NCI-H2029 (cell line): ENCODE measurements at regions not wholly inside any gene's neighbourhood (a gene's known extent, or its start where the extent isn't known, plus 50 kb on each side); places are given as distances from the start of the nearest gene placed in this dataset.
A peak's percentile ranks its signal among the peaks of the same experiment; 100 is the strongest.
"Not testable (repeated sequence)": the region's sequence is repeated elsewhere in the genome, so short reads cannot be mapped to it uniquely, and the experiment has no call there.

Experiments used
- DNase-seq: peaks from one replicate; lab custom pipeline; 2025; lab: John Stamatoyannopoulos, UW

DNA sequence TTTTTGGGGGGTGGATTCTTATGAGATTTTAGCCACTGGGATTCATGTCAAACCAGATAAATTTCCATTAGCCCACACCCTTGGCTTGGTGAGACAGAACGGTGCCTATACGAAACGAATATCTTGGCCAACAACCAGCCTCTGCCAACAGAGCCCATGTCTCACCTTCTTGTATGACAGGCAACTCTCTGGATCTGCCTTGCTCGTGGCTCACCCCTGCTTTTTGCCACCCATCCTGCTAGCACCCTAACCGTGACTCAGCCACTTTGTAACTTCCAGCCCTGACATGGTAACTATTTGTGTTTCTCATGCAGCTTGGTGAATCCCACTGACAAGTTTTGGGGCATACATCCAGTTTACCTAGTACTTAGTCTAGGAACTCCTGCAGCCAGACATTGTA lies 457.0 kb downstream of the SPATA31D1 start:
- no peak for DNase-seq

DNA sequence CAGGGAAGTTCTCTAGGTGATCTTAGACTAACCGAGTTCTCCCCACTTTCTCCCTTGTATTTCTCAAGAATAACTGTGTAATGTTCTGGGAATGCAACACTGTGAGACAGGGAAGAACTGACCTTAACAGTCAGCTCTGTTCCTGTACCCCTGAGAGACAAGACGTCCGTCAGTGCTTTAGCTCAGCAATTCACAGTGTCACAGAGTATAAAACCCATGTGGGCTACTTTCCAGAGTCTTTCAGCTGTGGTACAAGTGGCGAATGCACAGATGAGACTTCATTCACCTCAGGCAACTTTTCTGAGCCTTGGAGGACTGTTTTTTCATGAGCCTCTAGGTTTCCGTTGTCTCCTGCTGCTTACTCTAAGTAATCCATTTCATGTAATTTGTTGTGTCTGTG lies 458.8 kb downstream of the SPATA31D1 start:
- DNase-seq, result no peak

DNA sequence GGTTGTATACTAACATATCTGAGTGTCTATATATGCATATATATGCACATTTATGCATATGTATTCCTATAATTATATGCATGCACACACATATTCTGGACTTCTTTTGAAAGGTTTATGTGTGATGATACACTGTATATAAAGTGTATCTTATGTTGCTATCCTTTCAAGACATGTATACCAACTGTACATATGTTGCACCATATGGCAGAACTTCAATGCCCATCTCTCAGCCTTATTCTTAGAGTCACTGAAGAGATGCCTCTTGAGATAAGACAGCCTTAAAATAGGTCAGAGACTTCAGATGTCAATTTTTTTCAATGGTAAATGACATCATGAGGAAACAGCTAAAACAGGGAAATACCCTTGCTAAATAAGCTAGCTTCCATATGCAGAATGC lies 461.4 kb downstream of the SPATA31D1 start:
- DNase-seq, result no peak

DNA sequence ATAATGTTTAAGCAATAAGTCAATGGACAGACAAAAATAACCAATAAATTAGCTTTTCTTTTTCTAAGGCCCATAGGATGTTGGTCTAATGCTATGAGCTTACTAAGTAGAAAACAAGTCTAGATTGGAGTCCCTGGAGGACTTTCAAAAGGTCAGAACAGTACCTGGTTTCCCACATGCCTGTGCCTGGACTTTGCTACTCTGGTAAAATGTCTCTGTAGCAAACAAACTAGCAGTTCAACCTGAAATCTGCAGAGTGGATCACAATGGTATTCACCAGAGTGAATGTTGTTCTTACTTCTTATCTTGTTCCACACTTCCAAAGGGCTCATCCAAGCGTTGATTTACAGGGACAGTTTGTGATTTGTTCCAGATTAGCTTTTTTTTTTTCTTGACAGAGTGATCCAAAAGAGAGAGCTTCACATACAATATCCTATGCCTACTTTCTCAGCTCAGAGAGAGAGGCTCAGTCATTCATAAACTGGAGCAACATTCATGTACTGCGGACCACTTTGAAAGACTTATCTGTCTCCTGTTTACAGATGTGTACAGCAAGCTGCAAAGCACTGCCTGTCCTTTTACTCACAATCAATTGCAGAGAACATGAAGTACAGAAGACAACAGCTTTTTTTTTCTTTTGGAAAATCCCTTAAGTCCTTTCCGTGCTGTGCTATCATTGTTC lies 466.1 kb downstream of the SPATA31D1 start:
- DNase-seq, result no peak

DNA sequence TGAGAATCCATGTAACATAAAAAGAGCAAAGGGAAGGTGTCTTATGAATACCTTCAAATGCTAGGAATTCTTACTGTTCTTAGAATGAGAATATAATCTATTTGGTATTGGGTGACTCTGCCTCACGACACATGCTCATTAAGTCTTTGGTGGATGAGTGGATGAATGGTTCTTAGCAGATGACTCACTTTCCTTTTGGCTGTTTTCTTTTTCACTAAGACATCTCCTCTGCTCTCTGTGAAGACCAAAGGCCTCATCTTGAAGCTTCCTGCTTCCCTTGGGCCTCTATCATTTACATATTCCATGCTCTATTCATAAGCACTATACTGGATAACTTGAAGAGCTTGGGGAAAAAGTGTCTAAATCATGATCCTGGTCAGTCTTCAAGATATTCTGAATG lies 468.1 kb downstream of the SPATA31D1 start:
- DNase-seq, result no peak

DNA sequence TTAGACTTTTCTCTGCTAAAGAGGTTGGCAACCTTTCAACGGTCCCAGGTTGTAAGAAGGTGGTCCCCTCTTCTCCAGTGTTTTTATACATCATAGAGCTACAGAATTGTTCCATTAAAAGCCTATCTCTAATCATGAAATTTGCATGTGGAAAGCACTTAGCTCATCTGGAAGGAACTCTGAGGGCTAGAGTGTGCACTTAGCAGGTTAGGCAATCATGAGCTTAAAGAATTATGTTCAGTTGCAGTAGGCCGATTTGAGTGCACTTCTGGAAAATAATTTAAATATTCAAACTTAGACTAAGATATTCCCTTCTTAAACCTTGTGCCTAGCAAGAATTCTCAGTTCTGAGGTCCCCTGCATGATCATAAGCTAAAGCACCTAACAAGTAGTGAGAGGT lies 468.7 kb downstream of the SPATA31D1 start:
- no peak for DNase-seq

DNA sequence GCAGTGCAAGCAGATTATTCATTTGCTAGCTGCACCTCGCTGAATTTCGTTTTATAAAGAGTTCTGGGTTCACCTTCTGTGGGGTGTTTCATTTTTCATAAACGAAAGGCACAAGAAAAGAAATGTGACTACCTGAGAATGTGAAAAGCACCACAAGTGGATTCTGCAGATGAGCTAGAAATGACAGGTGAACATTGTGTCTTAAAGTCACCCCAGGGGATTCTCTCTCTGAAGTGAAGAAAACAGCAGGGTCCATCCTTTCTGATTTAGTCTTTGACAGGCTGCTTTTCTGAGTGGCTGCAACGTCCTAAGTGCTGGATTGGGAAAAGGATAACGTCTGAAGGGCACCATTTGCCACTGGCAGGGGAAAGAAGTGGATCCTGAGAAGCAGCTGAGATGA lies 469.3 kb downstream of the SPATA31D1 start:
- DNase-seq, result no peak

GRCh38 chr9:82458296-82458695 lies 469.7 kb downstream of the SPATA31D1 start:
- DNase-seq, result no peak

DNA sequence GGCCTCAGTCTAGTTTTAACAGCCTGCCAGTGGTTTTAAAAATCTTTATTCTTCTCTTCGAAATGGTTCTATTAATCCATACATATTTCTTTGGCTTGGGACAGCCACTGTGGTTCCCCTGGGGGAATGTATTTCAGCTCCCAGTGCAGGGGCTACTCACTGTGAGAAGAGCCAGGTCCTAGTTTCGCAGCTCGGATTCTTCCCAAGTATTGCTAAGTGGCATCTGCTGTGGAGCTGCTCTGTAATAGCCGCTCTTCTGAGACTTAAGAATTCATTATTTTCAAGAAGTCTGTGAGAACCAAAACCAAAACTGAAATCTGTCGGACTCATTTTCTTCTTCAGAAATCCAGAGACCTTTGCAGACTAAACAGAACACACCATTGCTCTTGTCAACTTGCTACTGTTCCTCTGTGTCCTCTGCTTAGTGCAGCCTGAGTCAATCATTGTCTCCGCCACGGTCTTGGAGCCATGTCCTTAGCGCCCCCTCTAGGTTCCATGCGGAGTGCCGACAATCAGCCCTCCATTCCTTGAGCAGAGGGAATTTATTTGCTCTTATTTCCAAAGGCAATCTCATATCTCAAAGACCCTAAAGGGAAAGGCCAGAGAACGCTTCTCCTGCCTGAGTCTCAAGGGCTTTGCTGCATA lies 478.2 kb downstream of the SPATA31D1 start:
- no peak for DNase-seq

- DNase-seq, result no peak
Observed at GRCh38 chr9:82467436-82467835, 478.9 kb downstream of the SPATA31D1 start.

GRCh38 chr9:82474235-82474634 lies 485.7 kb downstream of the SPATA31D1 start:
- no peak for DNase-seq

DNA sequence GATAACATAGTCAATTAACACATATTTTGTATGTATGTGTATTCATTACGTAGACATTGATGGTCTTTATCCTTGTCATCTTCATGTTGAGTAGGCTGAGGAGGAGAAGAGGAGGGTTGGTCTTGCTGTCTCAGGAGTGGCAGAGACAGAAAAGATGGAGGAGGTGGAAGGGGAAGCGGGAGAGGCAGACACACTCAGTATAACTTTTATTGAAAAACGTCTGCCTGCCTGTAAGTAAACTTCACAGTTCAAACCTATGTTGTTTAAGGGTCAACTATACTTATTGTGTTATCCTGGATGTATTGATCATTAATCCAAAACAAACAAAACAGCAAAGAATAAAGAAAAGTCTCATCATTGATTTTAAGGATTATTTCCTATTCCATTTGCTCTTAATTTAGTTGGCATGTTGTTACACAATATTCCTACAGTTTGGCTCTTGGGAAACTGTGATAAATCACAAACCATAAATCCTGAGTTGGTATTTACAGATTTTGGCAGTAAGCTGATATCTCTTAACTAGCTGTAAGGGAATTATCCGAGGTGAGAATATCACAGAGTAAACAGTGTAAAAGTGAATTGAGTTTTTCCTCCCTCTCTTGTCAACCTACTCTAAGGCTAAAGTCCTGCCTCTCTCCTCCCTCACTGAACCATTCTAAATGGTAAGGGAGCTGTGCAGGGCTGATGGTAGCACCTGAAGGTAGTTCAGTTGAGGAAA lies 487.2 kb downstream of the SPATA31D1 start:
- DNase-seq, result no peak

DNA sequence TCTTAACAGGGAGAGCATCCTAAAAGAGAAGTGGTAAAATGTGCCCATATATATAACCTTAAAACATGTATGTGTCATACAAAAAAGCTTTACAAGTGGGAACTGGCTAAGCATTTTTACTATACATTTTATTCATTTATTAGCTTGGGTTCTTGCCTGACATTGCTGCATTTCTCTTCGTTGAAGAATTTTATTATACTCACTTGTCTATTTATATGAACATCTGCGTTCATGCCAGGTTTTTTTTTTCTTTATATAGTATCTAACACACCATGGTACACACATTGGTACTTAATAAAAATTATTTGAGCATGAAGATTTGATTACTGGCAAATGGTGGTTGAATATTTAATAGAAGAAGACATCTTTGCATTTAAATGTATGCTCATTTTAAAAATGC lies 492.3 kb downstream of the SPATA31D1 start:
- no peak for DNase-seq

GRCh38 chr9:82487935-82488312 lies 499.4 kb downstream of the SPATA31D1 start:
- no peak for DNase-seq

GRCh38 chr9:82488313-82489200 lies 500.0 kb downstream of the SPATA31D1 start:
- peak; percentile 24 for DNase-seq

DNA sequence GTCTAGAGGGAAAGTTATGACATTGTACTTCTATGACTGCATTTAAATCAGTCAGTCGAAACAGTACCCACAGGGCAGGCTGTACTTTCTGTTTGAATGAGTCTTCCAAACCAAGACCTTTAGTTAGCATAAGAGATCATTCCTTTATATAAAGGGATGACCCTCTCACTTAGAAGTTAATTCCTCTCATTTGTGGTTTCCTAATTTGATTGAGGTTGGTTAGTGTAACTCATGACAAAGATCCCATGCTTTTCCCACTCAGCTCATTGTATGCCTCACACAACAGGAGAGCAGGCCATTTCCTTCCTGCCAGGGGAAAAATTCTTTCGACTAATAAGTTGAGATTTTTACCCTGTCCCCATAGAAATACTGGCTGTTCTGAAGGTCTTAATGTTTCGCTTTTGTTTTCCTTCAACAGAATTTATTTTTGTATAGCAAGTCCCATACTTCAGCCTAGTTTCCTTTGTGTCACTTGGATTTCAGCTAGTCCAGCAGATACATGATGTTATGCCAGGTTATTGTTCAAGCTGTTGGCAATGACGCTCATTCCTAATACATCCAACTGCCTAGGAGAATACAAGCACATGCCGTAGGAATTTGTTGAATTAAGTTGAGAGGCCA lies 500.7 kb downstream of the SPATA31D1 start:
- no peak for DNase-seq

GRCh38 chr9:82490019-82490499 lies 501.5 kb downstream of the SPATA31D1 start:
- no peak for DNase-seq

- not testable (repeated sequence) for DNase-seq
Observed at GRCh38 chr9:82490821-82491220, 502.2 kb downstream of the SPATA31D1 start.

GRCh38 chr9:82491604-82492003 lies 503.0 kb downstream of the SPATA31D1 start:
- DNase-seq, result no peak

DNA sequence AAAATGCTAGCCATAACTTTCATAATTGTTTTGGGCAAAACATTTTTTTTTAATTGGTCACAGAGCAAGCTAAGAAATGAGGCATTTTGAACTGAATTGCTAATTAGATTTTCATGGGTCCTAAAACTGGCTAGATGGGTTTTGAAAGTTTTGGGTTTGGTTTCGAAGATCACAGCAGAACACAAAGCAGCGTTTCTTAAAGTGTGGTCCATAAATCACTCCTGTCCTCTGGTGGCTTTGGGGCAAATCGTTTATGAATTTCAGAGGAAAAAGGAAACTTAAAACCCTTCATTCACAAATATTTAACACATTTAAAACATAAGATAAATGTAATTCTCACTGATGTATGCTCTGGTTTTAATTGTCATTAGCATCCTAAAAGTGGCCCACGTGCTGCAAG lies 503.7 kb downstream of the SPATA31D1 start:
- DNase-seq, result no peak

- DNase-seq, result no peak
Observed at GRCh38 chr9:82495884-82496777, 507.6 kb downstream of the SPATA31D1 start.
